GM18499 (cell line): ENCODE measurements at regions not wholly inside any gene's neighbourhood (a gene's known extent, or its start where the extent isn't known, plus 50 kb on each side); places are given as distances from the start of the nearest gene placed in this dataset.
"Not testable (repeated sequence)": the region's sequence is repeated elsewhere in the genome, so short reads cannot be mapped to it uniquely, and the experiment has no call there.

Source experiments
- ATAC-seq: cut with Tn5 transposase; IDR thresholded peaks from one replicate; pipeline ENCODE4 v1.9.1; 2021; ENCODE audit warnings: moderate number of reproducible peaks; ENCODE audit not compliant: insufficient read depth, unreplicated experiment

GRCh38 chr7:46619723-46620310 is 698.7 kb upstream of the IGFBP3 start:
- no peak for ATAC-seq

- no peak for ATAC-seq
Measured at GRCh38 chr7:46616636-46617035, 695.6 kb upstream of the IGFBP3 start.

- no peak for ATAC-seq
Measured at GRCh38 chr7:46613551-46613950, 692.5 kb upstream of the IGFBP3 start.

GRCh38 chr7:46613116-46613515 is 692.0 kb upstream of the IGFBP3 start:
- ATAC-seq: no peak

- ATAC-seq: no peak
Measured at GRCh38 chr7:46611508-46611907, 690.4 kb upstream of the IGFBP3 start.

GRCh38 chr7:46610746-46611145 is 689.7 kb upstream of the IGFBP3 start:
- no peak for ATAC-seq

- ATAC-seq: no peak
Measured at GRCh38 chr7:46607176-46607575, 686.1 kb upstream of the IGFBP3 start.

- ATAC-seq: no peak
Measured at GRCh38 chr7:46606761-46607160, 685.7 kb upstream of the IGFBP3 start.

GRCh38 chr7:46604241-46604661 is 683.2 kb upstream of the IGFBP3 start:
- ATAC-seq: no peak

GRCh38 chr7:46603780-46604179 is 682.7 kb upstream of the IGFBP3 start:
- no peak for ATAC-seq

GRCh38 chr7:46603296-46603752 is 682.3 kb upstream of the IGFBP3 start:
- ATAC-seq: no peak

- ATAC-seq: no peak
Measured at GRCh38 chr7:46600340-46600739, 679.3 kb upstream of the IGFBP3 start.

- ATAC-seq: not testable (repeated sequence)
Measured at GRCh38 chr7:46594831-46595230, 673.8 kb upstream of the IGFBP3 start.

GRCh38 chr7:46590918-46591905 is 670.1 kb upstream of the IGFBP3 start:
- ATAC-seq: not testable (repeated sequence)

- ATAC-seq: no peak
Measured at GRCh38 chr7:46589286-46589685, 668.2 kb upstream of the IGFBP3 start.

GRCh38 chr7:46586406-46586805 is 665.3 kb upstream of the IGFBP3 start:
- ATAC-seq: no peak

GRCh38 chr7:46583656-46584055 is 662.6 kb upstream of the IGFBP3 start:
- no peak for ATAC-seq

GRCh38 chr7:46581268-46581667 is 660.2 kb upstream of the IGFBP3 start:
- ATAC-seq: no peak

GRCh38 chr7:46580766-46581165 is 659.7 kb upstream of the IGFBP3 start:
- ATAC-seq: no peak

- ATAC-seq: no peak
Measured at GRCh38 chr7:46577394-46577793, 656.3 kb upstream of the IGFBP3 start.

GRCh38 chr7:46576950-46577349 is 655.9 kb upstream of the IGFBP3 start:
- no peak for ATAC-seq
